ENCODE measurements at regions not wholly inside any gene's neighbourhood (a gene's known extent, or its start where the extent isn't known, plus 50 kb on each side); places are given as distances from the start of the nearest gene placed in this dataset.

DNA sequence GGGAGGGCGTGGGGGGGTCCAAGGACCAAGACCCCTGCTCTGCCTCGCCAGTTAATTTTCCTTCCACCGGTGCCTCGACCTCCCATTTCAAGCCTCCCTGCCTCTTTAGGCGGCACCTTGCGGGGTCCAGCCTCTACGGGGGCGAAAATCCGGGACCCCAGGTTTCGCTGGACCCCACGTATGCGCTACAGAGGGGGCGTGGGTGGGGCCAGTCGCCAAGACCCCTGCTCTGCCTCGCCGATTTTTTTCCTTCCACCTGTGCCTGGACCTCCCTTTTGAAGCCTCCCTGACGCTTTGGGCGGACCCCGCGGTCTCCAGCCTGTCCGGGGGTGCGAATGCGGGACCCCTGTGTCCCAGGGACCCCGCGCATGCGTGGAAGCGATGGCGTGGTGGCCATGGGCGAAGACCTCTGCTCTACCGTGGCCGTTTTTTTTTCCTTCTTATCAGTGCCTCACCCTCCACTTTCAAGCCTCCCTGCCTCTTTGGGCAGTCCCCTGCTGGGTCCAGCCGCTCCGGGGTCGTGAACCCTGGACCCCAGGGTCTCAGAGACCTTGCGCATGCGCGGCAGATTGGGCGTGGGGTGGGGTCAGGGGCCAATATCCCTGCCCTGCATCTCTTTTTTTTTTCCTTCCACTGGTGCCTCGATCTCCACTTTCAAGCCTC is 324.2 kb downstream of the ALG10 start:
- TF ChIP-seq, protein P1, sequence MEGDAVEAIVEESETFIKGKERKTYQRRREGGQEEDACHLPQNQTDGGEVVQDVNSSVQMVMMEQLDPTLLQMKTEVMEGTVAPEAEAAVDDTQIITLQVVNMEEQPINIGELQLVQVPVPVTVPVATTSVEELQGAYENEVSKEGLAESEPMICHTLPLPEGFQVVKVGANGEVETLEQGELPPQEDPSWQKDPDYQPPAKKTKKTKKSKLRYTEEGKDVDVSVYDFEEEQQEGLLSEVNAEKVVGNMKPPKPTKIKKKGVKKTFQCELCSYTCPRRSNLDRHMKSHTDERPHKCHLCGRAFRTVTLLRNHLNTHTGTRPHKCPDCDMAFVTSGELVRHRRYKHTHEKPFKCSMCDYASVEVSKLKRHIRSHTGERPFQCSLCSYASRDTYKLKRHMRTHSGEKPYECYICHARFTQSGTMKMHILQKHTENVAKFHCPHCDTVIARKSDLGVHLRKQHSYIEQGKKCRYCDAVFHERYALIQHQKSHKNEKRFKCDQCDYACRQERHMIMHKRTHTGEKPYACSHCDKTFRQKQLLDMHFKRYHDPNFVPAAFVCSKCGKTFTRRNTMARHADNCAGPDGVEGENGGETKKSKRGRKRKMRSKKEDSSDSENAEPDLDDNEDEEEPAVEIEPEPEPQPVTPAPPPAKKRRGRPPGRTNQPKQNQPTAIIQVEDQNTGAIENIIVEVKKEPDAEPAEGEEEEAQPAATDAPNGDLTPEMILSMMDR (IDR thresholded peaks at IDR 0.05; ENCODE audit: insufficient read depth, low read length, poor library complexity, severe bottlenecking): no peak
- TF ChIP-seq EZH2phosphoT487 (conservative IDR thresholded peaks at IDR 0.05; ENCODE audit: low read length): no peak
